MCF 10A (cell line): ENCODE measurements at regions not wholly inside any gene's neighbourhood (a gene's known extent, or its start where the extent isn't known, plus 50 kb on each side); places are given as distances from the start of the nearest gene placed in this dataset.
"Not testable (repeated sequence)": the region's sequence is repeated elsewhere in the genome, so short reads cannot be mapped to it uniquely, and the experiment has no call there.

ENCODE experiments used
- BruUV-seq: library from RNA; stranded (reverse); fragments of 400-500 nt; replicated peaks from 2 replicates; lab custom pipeline; 2021; lab: Mats Ljungman, UMichigan
- CTCF ChIA-PET: fragments of 300-600 bp; sonication (Branson Sonifier 250); formaldehyde crosslinking; extraction: SDS; loops from one replicate; lab custom pipeline; 2021; ENCODE audit warnings: antibody characterized with exemption, inconsistent platforms; lab: Yijun Ruan, JAX
- POLR2A ChIA-PET: fragments of 300-600, 350-650 bp; sonication (Branson Sonifier 250); formaldehyde crosslinking; extraction: SDS; loops from one replicate; lab custom pipeline; 2020; ENCODE audit warnings: antibody characterized with exemption, inconsistent platforms; lab: Yijun Ruan, JAX
- DNase-seq: peaks from one replicate; pipeline ENCODE4 v3.0.0-alpha.2; 2018; ENCODE audit not compliant: unreplicated experiment
- H3K27ac Mint-ChIP-seq: one replicate; pipeline ENCODE4 v1.8.0; 2022; ENCODE audit warnings: mild to moderate bottlenecking, low read depth, mixed read lengths; ENCODE audit not compliant: unreplicated experiment
- H3K27me3 Mint-ChIP-seq: one replicate; pipeline ENCODE4 v1.8.0; 2022; ENCODE audit warnings: mixed read lengths; ENCODE audit not compliant: insufficient read depth, unreplicated experiment
- H3K36me3 Mint-ChIP-seq: one replicate; pipeline ENCODE4 v1.8.0; 2022; ENCODE audit warnings: mild to moderate bottlenecking, moderate library complexity, mixed read lengths; ENCODE audit not compliant: insufficient read depth, unreplicated experiment
- H3K4me1 Mint-ChIP-seq: one replicate; pipeline ENCODE4 v1.8.0; 2022; ENCODE audit warnings: mixed read lengths; ENCODE audit not compliant: insufficient read depth, unreplicated experiment
- H3K4me3 Mint-ChIP-seq: one replicate; pipeline ENCODE4 v1.8.0; 2022; ENCODE audit warnings: mild to moderate bottlenecking, moderate library complexity, mixed read lengths; ENCODE audit not compliant: unreplicated experiment
- H3K9me3 Mint-ChIP-seq: one replicate; pipeline ENCODE4 v1.8.0; 2022; ENCODE audit warnings: mixed read lengths; ENCODE audit not compliant: unreplicated experiment
- CTCF ChIP-seq: fragments of 200-600 bp; IDR thresholded peaks from one replicate; pipeline ENCODE4 v1.8.0; 2022; ENCODE audit warnings: antibody characterized with exemption, mild to moderate bottlenecking; ENCODE audit not compliant: unreplicated experiment
- intact Hi-C: fragments of 100-400 bp; cut with micrococcal nuclease; formaldehyde crosslinking; loops from 2 replicates; pipeline ENCODE4 v1.14.1; 2022

DNA sequence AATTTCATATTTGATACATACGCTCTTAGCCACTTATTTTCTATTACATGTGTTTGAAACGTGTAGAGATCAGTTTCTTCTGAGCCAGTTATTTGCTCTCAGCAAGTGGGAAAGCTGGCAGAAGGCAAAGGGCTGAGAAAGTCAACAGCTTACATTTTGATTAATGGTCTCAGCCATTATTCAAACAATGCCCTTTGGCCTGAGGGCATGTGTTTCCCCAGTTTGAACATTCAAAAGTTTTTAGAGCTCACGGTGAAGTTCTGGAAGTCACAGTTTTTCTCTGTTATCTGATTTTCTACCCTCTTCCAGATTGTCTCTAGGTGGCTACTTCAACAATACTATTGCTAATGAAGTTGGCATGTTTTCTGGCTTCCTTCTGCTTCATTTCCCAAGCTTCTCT lies 591.8 kb upstream of the CPEB2 start:
- BruUV-seq = no TSS peak
- Mint-ChIP-seq H3K27ac (no peak overlapping the region), H3K4me3 (no peak overlapping the region), H3K9me3 (no peaks in the 10 kb centered on the region), H3K27me3 (no peaks in the 10 kb centered on the region), H3K36me3 (no peaks in the 10 kb centered on the region), H3K4me1 (no peaks in the 10 kb centered on the region)
- DNase-seq = no peak
- no peak for TF ChIP-seq CTCF
- ChIA-PET POLR2A (no interaction called here), CTCF (interaction anchor here (0.5 to 0.7 kb wide), 2 partner anchors 44 to 522 kb away, joined by 4 read pairs; no protein-coding TSS in a partner anchor)
- intact Hi-C loops = no loop called here

DNA sequence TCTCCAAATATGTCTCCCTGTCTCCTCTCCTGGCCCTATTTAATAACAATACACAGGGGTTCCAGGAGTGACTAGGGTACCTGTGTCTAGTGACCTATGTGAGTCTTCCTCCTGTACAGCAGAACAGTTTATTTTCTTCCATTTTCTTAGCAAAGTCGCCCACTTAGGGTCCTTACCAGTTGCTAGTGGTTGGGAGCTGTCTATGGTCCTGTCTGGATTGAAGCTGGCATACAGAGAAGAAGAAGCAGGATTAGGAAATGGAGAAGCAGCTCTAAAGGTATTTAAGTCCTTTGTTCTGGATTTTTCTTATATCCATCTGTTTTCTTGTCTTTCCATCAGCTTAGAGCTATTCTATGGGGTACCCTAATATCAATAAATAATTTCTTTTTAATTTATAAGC lies 587.1 kb upstream of the CPEB2 start:
- Mint-ChIP-seq H3K4me1 (no peaks in the 10 kb centered on the region), H3K27ac (no peak overlapping the region), H3K27me3 (no peaks in the 10 kb centered on the region), H3K4me3 (no peak overlapping the region), H3K36me3 (no peaks in the 10 kb centered on the region), H3K9me3 (no peaks in the 10 kb centered on the region)
- POLR2A ChIA-PET = interaction anchor here (0.6 to 1.1 kb wide), 2 partner anchors 16 to 32 kb away, joined by 3 read pairs; no protein-coding TSS in a partner anchor
- CTCF ChIA-PET = no interaction called here
- intact Hi-C loops = no loop called here
- no peak for TF ChIP-seq CTCF
- DNase-seq = peak; percentile 39
- no TSS peak for BruUV-seq

- CTCF ChIA-PET = no interaction called here
- Mint-ChIP-seq H3K4me1 (no peaks in the 10 kb centered on the region), H3K27me3 (no peaks in the 10 kb centered on the region), H3K36me3 (no peaks in the 10 kb centered on the region), H3K4me3 (no peak overlapping the region), H3K27ac (no peak overlapping the region), H3K9me3 (no peaks in the 10 kb centered on the region)
- DNase-seq = no peak
- TF ChIP-seq CTCF = no peak
- POLR2A ChIA-PET = no interaction called here
- BruUV-seq = no TSS peak
- intact Hi-C loops = no loop called here
Measured at GRCh38 chr4:14419516-14419915, 582.8 kb upstream of the CPEB2 start.

GRCh38 chr4:14426297-14426696 lies 576.0 kb upstream of the CPEB2 start:
- POLR2A ChIA-PET, H3K4me1 Mint-ChIP-seq, H3K9me3 Mint-ChIP-seq, DNase-seq, BruUV-seq, H3K27me3 Mint-ChIP-seq, H3K36me3 Mint-ChIP-seq, intact Hi-C loops, H3K4me3 Mint-ChIP-seq: not testable (repeated sequence)
- CTCF ChIA-PET = interaction anchor here (0.7 kb wide), 1 partner anchor 171 kb away, joined by 3 read pairs; no protein-coding TSS in a partner anchor
- peak overlapping the region; percentile 35 for H3K27ac Mint-ChIP-seq
